PC-9 (cell line): ENCODE measurements at regions not wholly inside any gene's neighbourhood (a gene's known extent, or its start where the extent isn't known, plus 50 kb on each side); places are given as distances from the start of the nearest gene placed in this dataset.

Experiments
- CTCF ChIP-seq: fragments of 200-600 bp; sonication (generic); conservative IDR thresholded peaks from 2 replicates; pipeline ENCODE4 v1.6.1; 2017; ENCODE audit warnings: mixed run types, antibody characterized with exemption, mild to moderate bottlenecking, moderate library complexity
- EZH2 ChIP-seq: fragments of 200-600 bp; sonication (generic); IDR thresholded peaks from 2 replicates; pipeline ENCODE4 v1.8.0; 2017; ENCODE audit warnings: antibody characterized with exemption, low read depth

- TF ChIP-seq CTCF (no peak), EZH2 (no peak)
Measured at GRCh38 chr2:139394801-139395200, 614.6 kb upstream of the NXPH2 start.
